ENCODE measurements at regions not wholly inside any gene's neighbourhood (a gene's known extent, or its start where the extent isn't known, plus 50 kb on each side); places are given as distances from the start of the nearest gene placed in this dataset.

DNA sequence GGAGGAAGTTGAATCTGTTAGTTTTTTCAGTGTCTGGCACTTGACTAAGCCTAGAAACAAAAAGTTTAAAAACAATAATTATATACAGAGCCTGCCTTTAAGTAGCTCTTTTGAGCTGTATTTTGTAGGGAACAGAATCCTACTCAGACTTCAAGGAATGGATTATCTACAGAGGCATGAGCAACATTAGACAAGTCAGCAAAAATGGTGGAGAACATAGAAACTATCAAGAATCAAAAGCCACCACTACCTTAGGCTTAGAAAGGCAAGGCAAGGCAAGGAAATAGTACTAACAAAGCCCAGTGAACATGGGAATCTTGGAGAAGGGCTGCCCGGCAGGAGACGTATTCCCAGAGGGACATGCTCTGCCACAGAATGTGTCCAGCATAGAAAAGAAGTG lies 353.6 kb upstream of the FAT3 start:
- TF ChIP-seq, protein P1, sequence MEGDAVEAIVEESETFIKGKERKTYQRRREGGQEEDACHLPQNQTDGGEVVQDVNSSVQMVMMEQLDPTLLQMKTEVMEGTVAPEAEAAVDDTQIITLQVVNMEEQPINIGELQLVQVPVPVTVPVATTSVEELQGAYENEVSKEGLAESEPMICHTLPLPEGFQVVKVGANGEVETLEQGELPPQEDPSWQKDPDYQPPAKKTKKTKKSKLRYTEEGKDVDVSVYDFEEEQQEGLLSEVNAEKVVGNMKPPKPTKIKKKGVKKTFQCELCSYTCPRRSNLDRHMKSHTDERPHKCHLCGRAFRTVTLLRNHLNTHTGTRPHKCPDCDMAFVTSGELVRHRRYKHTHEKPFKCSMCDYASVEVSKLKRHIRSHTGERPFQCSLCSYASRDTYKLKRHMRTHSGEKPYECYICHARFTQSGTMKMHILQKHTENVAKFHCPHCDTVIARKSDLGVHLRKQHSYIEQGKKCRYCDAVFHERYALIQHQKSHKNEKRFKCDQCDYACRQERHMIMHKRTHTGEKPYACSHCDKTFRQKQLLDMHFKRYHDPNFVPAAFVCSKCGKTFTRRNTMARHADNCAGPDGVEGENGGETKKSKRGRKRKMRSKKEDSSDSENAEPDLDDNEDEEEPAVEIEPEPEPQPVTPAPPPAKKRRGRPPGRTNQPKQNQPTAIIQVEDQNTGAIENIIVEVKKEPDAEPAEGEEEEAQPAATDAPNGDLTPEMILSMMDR (IDR thresholded peaks at IDR 0.05; ENCODE audit: low read depth, low read length, poor library complexity, severe bottlenecking) = no peak
- TF ChIP-seq EZH2phosphoT487 (IDR thresholded peaks at IDR 0.05; ENCODE audit: borderline replicate concordance, low read length) = no peak

All from DOHH2 (cell line).